Ovary (tissue), 7 donors: ENCODE measurements at regions not wholly inside any gene's neighbourhood (a gene's known extent, or its start where the extent isn't known, plus 50 kb on each side); places are given as distances from the start of the nearest gene placed in this dataset.

ENCODE experiments used
- DNase-seq, 5 donors: peaks; one replicate each; pipeline ENCODE4 v3.0.0-alpha.2; 2019 to 2020
- H3K27ac ChIP-seq, 2 donors: fragments of 200-600 bp; one replicate each; pipeline versions ENCODE4 v1.5.1 to v1.8.0; 2019 to 2022
- H3K27me3 ChIP-seq: fragments of 200-600 bp; one replicate; pipeline ENCODE4 v1.8.0; 2022
- H3K36me3 ChIP-seq: fragments of 200-600 bp; sonication (generic); one replicate; pipeline ENCODE4 v1.5.1; 2019
- H3K4me1 ChIP-seq: one replicate; pipeline ENCODE4 v1.8.1; 2013; ENCODE audit warnings: mild to moderate bottlenecking, moderate library complexity; ENCODE audit not compliant: insufficient read depth
- H3K4me3 ChIP-seq: fragments of 200-600 bp; sonication (generic); one replicate; pipeline ENCODE4 v1.5.1; 2017
- H3K9me3 ChIP-seq, 2 donors: fragments of 200-600 bp in 1 of 2; sonication (generic) in 1 of 2; one replicate each; pipeline versions ENCODE4 v1.5.1 to v1.8.1; 2013 to 2019; ENCODE audit warnings: mild to moderate bottlenecking in 1 of 2, moderate library complexity in 1 of 2
- CTCF ChIP-seq, 3 donors: fragments of 450-650 bp in 2 of 3; fragments of 200-600 bp in 1 of 3; IDR thresholded peaks; one replicate each; pipeline versions ENCODE4 v1.5.1 to v1.8.0; 2016 to 2022; ENCODE audit warnings: antibody characterized with exemption in 3 of 3, mild to moderate bottlenecking in 1 of 3
- EP300 ChIP-seq: sonication (generic); formaldehyde crosslinking; IDR thresholded peaks from one replicate; pipeline ENCODE4 v1.6.1; 2017; ENCODE audit warnings: antibody characterized with exemption
- POLR2A ChIP-seq: fragments of 450-650 bp; IDR thresholded peaks from one replicate; pipeline ENCODE4 v1.6.1; 2017; ENCODE audit warnings: antibody characterized with exemption, mild to moderate bottlenecking, moderate library complexity
- WGBS, 3 donors: extraction: QIAGEN DNeasy Blood & Tissue Kit in 1 of 3; methylation state at CpG; one replicate each; pipeline versions ENCODE4 v1.1.5 to v1.1.7; 2013 to 2017; 5-methylcytosine and 5-hydroxymethylcytosine counted together
- intact Hi-C, 4 donors: fragments of 100-400 bp; cut with DNase I; formaldehyde crosslinking; loops; one replicate each; pipeline versions ENCODE4 v1.11.0 to v1.15.1; 2022 to 2023
- donor health status: DM: no; HTN: no; CAD: no; lungs with moderate emphysema.
- donor health status: DM: no; HTN: no; CAD: no.
- donor health status: Bipolar disorder and iron deficiency.
- donor health status: DM: no; HTN: no; CAD: no.
- donor health status: DM: yes; HTN: yes; CAD: no.

- H3K27ac ChIP-seq: no peak overlapping the region
- intact Hi-C loops: no loop called here
- no peaks in the 10 kb centered on the region for H3K9me3 ChIP-seq
- no peaks in the 10 kb centered on the region for H3K27me3 ChIP-seq
- no peaks in the 10 kb centered on the region for H3K36me3 ChIP-seq
- no peaks in the 10 kb centered on the region for H3K4me1 ChIP-seq
- 68 to 77% (median 74%) methylated on average over 4 of the region's 4 CpGs for WGBS, 3 donors
- TF ChIP-seq EP300: no peak
- DNase-seq: no peak
- no peak overlapping the region for H3K4me3 ChIP-seq
These were observed 614.6 kb upstream of the SOX11 start for GRCh38 chr2:5077479-5078089.

DNA sequence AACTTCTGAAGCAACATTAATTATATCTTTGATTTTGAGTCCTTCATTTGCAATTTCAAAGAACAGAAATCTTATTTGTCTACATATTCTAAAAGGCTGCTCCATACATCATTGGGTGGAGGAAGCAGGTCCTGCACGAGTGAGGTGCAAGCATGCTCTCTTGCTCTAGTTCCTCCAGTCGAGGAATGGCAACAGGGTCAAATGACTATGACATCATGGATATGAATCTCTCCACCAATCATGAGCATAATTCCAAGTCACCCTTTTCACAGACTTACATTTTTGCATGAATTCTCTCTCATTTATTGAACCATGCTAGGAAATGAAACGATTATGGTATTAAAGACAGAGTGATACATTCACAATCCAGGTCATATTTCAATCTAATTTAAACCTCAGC lies 608.8 kb upstream of the SOX11 start:
- Histone ChIP-seq H3K9me3 (no peaks in the 10 kb centered on the region), H3K4me1 (no peaks in the 10 kb centered on the region), H3K36me3 (no peaks in the 10 kb centered on the region), H3K27me3 (no peaks in the 10 kb centered on the region), H3K4me3 (no peak overlapping the region), H3K27ac (no peak overlapping the region)
- no peak for TF ChIP-seq CTCF (IDR thresholded peaks at IDR 0.05)
- TF ChIP-seq POLR2A: no peak
- no peak for TF ChIP-seq EP300
- intact Hi-C loops: no loop called here
- DNase-seq: no peak
- 70 to 75% (median 70%) methylated on average over 3 of the region's 3 CpGs for WGBS, 3 donors

- no peak for DNase-seq
- Histone ChIP-seq H3K36me3 (no peaks in the 10 kb centered on the region), H3K27ac (no peak overlapping the region), H3K4me1 (no peaks in the 10 kb centered on the region), H3K27me3 (no peaks in the 10 kb centered on the region), H3K4me3 (no peak overlapping the region), H3K9me3 (no peaks in the 10 kb centered on the region)
- intact Hi-C loops: no loop called here
- TF ChIP-seq POLR2A (no peak), CTCF (IDR thresholded peaks at IDR 0.05) (no peak), EP300 (no peak)
- WGBS, 3 donors: 71 to 75% (median 71%) methylated on average over 5 of the region's 5 CpGs
These were observed 602.8 kb upstream of the SOX11 start for GRCh38 chr2:5089409-5089808.

GRCh38 chr2:5093056-5093455 lies 599.1 kb upstream of the SOX11 start:
- DNase-seq: no peak
- Histone ChIP-seq H3K9me3 (no peaks in the 10 kb centered on the region), H3K4me3 (no peak overlapping the region), H3K27ac (no peak overlapping the region), H3K27me3 (no peaks in the 10 kb centered on the region), H3K4me1 (no peaks in the 10 kb centered on the region), H3K36me3 (no peaks in the 10 kb centered on the region)
- intact Hi-C loops: no loop called here
- TF ChIP-seq EP300 (no peak), POLR2A (no peak), CTCF (IDR thresholded peaks at IDR 0.05) (no peak)

DNA sequence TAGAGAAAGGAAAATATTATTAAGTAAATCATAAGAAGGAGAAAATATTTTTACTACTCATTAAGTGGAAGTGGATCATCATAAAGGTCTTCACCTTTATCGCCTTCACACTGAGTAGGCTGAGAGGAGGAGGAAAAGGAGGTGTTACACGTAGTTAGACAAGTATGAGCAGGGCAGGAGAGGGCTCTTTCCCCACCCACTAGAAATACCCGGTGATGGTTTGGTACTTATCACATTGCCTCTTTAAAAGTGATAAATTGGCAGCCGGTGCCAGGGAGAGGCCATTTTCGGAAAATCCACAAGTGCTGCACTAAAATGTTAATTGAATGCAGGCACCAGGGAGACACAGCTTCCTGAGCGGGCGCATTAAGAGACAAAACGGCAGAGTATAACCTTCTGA lies 598.7 kb upstream of the SOX11 start:
- Histone ChIP-seq H3K9me3 (no peaks in the 10 kb centered on the region), H3K27ac (no peak overlapping the region), H3K4me3 (no peak overlapping the region), H3K4me1 (no peaks in the 10 kb centered on the region), H3K27me3 (no peaks in the 10 kb centered on the region), H3K36me3 (no peaks in the 10 kb centered on the region)
- intact Hi-C loops: no loop called here
- DNase-seq: no peak
- 57 to 65% (median 64%) methylated on average over 8 of the region's 8 CpGs for WGBS, 3 donors
- TF ChIP-seq POLR2A (no peak), CTCF (IDR thresholded peaks at IDR 0.05) (no peak), EP300 (no peak)
